NB4 (cell line): ENCODE measurements at regions not wholly inside any gene's neighbourhood (a gene's known extent, or its start where the extent isn't known, plus 50 kb on each side); places are given as distances from the start of the nearest gene placed in this dataset.

Experiments used
- MYC ChIP-seq: IDR thresholded peaks from 2 replicates; pipeline ENCODE4 v1.6.1; 2011; ENCODE audit warnings: low read depth, low read length
- POLR2A ChIP-seq: IDR thresholded peaks from 2 replicates; pipeline ENCODE4 v1.6.1; 2011; ENCODE audit warnings: mild to moderate bottlenecking; ENCODE audit not compliant: insufficient read length; ENCODE audit errors: extremely low read depth
- TF ChIP-seq, protein P1 (sequence below): IDR thresholded peaks from one replicate; pipeline ENCODE4 v1.5.1; 2012; ENCODE audit warnings: low read depth, low read length
- TF ChIP-seq, protein P2 (sequence below): IDR thresholded peaks from 2 replicates; pipeline ENCODE4 v1.6.1; 2011; ENCODE audit warnings: low read depth, low read length

DNA sequence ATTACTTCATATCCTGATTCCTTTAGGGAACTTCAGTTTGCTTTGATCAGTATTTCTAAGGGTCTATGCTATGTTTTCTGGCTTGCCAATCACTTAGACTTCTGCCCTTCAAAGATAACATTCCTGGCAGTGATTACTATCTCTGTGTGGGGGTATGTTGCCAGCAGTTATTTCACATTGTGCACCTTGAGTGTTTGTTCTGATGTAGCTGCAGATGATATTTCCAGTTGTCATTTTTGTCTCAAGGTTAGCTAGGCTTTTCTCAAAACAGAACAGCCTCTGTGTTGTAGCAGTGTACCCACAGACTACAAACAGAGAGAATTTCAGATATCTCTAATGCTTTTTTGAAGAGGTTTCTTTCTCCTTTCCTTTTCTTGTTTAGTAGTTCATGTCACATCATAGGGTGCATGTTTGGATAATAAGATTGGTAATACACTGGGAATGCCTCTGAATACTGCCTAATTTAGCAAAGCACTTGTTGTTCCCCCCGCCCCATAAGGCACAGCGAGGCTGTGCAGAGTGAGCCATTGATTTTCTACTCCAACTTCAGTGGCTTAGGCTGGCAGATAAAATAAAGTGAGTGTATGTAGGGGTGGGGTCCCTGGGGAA, 134.7 kb upstream of the AGR3 start:
- TF ChIP-seq, protein P1, sequence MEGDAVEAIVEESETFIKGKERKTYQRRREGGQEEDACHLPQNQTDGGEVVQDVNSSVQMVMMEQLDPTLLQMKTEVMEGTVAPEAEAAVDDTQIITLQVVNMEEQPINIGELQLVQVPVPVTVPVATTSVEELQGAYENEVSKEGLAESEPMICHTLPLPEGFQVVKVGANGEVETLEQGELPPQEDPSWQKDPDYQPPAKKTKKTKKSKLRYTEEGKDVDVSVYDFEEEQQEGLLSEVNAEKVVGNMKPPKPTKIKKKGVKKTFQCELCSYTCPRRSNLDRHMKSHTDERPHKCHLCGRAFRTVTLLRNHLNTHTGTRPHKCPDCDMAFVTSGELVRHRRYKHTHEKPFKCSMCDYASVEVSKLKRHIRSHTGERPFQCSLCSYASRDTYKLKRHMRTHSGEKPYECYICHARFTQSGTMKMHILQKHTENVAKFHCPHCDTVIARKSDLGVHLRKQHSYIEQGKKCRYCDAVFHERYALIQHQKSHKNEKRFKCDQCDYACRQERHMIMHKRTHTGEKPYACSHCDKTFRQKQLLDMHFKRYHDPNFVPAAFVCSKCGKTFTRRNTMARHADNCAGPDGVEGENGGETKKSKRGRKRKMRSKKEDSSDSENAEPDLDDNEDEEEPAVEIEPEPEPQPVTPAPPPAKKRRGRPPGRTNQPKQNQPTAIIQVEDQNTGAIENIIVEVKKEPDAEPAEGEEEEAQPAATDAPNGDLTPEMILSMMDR = no peak
- no peak for TF ChIP-seq POLR2A
- TF ChIP-seq MYC = no peak
- TF ChIP-seq, protein P2, sequence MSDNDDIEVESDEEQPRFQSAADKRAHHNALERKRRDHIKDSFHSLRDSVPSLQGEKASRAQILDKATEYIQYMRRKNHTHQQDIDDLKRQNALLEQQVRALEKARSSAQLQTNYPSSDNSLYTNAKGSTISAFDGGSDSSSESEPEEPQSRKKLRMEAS = no peak
